A172 (cell line): ENCODE measurements at regions not wholly inside any gene's neighbourhood (a gene's known extent, or its start where the extent isn't known, plus 50 kb on each side); places are given as distances from the start of the nearest gene placed in this dataset.
"Not testable (repeated sequence)": the region's sequence is repeated elsewhere in the genome, so short reads cannot be mapped to it uniquely, and the experiment has no call there.

Source experiments
- DNase-seq: peaks from one replicate; pipeline ENCODE4 v3.0.0-alpha.2; 2015; ENCODE audit warnings: low spot score

- DNase-seq = peak; percentile 16
Measured at GRCh38 chr2:100703213-100703612, 116.7 kb upstream of the NPAS2 start.

DNA sequence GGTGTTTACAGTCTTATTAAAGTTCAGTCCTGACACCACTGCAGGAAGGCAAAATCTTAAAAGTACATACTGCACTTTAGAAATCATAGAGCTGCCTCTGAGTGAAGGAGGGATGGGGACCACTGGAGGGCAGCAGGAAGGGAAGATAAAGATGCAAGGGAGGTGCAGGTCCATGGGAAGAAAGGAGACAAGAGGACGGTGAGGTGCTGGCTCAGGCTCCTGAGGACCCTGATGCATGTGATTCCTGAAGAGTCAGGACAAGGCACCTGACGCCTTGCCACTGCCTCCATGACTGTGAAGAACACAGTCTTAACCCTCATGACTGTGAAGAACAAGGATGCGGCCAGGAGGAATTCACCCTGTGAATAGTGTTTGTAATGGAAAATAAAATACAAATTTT is 116.2 kb upstream of the NPAS2 start:
- no peak for DNase-seq

DNA sequence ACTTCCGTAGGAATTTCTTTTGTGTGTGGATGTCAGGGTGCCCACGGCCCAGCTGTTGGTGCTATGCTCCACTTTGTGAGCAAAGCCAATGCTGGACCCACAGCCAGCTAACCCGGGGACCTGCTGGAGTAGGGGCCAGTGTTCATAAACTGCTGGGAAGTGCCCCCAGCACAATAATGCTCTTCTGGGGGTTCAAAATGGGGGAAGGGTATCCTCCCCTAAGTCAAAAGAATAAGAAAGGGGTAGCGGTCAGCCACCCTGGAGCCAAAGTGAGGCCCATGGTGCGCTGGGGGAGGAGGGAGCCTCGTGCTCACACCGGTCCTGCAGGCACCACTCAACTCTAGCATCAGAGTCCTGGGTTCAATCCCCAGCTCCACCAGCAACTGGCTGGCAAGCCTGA is 115.8 kb upstream of the NPAS2 start:
- no peak for DNase-seq

- DNase-seq = no peak
Measured at GRCh38 chr2:100704711-100705110, 115.2 kb upstream of the NPAS2 start.

DNA sequence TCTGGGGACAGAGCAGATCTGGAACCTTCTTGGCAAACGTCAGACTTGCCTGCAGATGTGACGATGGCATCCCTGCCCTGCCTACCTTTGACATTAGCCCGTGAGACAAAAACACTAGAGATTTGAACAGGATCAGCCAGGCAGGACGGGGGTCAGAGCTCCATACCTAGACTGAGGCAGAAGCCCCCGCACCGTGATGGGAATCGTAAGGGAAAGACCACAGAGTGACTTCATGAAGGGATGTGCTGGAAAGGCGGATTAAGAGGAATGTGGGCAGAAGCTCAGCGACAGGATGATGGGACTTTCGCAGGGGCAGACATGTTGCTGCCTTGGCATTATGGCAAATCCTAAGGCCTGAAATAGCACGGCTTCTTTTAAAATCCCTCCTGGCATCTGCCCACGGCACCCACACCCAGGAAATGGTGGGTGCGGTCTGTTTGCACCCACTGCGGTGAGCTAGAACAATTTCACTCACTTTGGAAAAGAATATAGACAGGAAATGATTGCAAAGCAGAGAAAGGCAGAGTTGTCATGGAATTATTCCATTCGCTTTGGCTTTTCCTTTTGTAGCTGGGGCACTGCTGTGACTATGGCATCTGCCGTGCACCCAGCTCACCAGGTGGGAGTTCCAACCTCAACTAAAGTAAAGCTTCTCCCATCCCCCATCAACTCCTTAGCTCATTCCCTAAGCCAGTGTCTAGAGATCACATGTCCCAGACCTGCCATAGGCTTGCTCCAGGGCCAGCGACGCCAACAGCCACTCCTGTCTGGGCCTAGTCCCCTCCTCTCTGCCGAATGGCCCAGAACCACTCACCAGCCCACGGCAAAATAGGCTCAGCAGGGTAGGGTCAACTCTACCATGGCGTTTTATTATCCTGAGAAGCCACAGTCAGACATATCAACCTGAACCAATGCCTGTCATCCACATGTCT is 112.7 kb upstream of the NPAS2 start:
- DNase-seq = peak; percentile 61

DNA sequence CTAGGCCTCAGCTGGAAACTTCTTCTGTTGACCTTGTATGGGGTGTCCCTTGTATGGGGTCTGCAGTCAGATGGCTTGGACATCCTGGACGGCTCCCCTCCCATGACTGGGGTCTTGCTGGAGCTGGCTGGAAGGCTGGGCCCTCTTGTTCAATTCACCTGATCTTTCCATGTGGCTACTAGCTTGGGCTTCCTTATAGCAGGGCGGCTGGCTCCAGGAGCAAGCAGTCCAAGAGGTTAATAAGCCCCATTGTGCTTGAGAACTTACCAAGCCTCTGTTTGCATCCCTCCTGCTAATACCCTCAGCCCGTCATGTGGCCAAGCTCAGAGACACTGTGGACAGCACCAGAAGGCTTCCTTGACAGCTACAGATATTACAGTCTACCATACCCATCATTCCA is 111.6 kb upstream of the NPAS2 start:
- no peak for DNase-seq

DNA sequence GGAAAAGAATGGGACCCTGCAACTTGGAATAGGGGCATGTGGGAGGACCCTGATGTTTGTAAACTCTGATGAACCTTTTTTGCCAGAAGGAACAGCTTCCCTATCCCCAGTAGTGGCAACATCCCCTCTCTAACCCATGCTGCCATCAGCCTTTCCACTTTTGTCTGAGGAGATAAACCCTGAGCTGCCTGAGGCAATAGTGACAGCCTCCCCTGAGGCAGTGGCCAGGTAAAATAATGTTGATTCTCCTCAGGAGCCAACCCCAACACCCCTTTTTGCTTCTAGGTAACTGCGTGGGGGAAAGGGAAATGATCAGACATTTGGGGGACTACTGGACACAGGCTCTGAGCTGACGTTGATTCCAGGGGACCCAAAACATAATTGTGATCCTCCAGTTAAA is 106.8 kb upstream of the NPAS2 start:
- DNase-seq = no peak

GRCh38 chr2:100714396-100715010 is 105.4 kb upstream of the NPAS2 start:
- DNase-seq = not testable (repeated sequence)

DNA sequence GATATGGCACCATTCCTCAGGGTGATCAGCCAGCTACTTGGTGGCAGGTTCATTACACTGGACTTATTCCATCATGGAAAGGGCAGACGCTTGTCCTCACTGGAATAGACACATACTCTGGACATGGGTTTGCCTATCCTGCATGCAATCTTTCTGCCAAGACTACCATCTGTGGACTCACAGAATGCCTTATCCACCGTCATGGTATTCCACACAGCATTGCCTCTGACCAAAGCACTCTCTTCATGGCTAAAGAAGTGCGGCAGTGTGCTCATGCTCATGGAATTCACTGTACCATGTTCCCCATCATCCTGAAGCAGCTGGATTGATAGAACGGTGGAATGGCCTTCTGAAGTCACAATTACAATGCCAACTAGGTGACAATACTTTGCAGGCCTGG is 104.1 kb upstream of the NPAS2 start:
- not testable (repeated sequence) for DNase-seq

DNA sequence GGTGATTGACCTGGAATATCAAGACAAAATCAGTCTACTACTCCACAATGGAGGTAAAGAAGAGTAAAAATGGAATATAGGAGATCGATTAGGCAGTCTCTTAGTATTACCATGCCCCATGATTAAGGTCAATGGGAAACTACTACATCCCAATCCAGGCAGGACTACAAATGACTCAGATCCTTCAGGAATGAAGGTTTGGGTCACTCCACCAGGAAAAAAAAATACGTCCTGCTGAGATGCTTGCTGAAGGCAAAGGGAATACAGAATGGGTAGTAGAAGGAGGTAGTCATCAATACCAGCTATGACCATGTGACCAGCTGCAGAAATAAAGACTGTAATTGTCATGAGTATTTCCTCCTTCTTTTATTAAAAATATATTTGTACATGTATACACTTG is 103.4 kb upstream of the NPAS2 start:
- no peak for DNase-seq

GRCh38 chr2:100718065-100718629 is 101.8 kb upstream of the NPAS2 start:
- DNase-seq = no peak

DNA sequence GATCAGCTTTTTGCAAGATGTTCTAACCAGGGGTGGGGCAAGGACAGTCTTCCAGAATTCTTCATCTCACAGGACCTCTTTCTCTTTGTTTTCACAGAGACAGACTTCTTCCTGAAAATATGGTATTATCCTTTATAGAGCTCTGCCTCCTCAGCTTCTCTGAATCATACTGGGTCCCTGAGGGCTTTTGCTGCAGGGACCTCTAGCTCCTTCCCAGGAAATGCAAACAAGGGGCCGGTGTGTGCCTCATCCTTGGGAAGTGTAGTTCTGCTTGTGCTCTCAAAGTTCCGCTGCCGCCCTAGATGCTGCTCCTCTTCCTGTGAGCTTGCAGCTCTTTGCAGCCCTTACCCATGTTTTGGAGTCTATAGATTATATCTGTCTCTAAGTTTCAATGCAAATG is 99.5 kb upstream of the NPAS2 start:
- DNase-seq = no peak

GRCh38 chr2:100721693-100722092 is 98.2 kb upstream of the NPAS2 start:
- DNase-seq = no peak

DNA sequence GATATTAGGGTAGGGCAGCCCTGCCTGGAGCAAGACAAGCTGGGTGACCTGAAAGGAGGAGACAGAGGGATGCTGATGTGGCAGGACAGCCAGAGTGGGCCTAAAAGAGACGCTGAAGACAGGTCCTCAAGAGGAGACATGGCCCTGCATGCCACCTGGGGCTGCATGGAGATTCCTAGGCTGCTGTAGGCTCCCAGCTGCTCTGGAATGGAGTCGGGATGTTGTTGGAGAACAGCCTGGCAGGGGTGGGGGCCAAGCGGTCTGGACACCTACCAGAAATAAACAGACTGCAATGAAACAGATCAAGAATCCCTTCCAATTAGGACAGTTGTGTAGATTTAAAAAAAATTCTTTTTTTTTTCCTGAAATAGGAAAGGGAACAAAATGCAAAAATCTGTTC is 97.8 kb upstream of the NPAS2 start:
- no peak for DNase-seq

GRCh38 chr2:100726866-100727265 is 93.1 kb upstream of the NPAS2 start:
- DNase-seq = no peak

GRCh38 chr2:100730290-100730868 is 89.6 kb upstream of the NPAS2 start:
- DNase-seq = peak; percentile 51

DNA sequence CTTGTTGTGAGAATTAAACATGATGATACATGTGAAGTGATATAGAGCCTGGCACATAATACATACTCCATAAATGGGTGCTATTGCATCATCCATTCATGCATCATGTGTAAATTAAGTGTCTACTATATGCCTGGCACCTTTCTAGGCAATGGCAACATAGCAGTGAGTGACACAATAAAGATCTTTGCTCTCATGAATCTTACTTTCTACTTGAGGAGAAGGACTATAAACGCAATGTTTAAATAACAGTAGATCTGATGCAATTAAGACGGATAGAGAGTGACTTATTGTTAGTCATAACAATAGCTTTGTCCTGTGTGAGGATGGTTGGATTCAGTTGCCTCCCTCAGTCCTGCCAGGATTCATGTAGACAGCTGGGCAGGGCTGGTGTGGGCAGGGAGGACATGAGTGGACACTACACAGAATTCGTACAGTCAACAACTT is 88.4 kb upstream of the NPAS2 start:
- DNase-seq = peak; percentile 57

- DNase-seq = peak; percentile 68
Measured at GRCh38 chr2:100733391-100734187, 86.3 kb upstream of the NPAS2 start.

DNA sequence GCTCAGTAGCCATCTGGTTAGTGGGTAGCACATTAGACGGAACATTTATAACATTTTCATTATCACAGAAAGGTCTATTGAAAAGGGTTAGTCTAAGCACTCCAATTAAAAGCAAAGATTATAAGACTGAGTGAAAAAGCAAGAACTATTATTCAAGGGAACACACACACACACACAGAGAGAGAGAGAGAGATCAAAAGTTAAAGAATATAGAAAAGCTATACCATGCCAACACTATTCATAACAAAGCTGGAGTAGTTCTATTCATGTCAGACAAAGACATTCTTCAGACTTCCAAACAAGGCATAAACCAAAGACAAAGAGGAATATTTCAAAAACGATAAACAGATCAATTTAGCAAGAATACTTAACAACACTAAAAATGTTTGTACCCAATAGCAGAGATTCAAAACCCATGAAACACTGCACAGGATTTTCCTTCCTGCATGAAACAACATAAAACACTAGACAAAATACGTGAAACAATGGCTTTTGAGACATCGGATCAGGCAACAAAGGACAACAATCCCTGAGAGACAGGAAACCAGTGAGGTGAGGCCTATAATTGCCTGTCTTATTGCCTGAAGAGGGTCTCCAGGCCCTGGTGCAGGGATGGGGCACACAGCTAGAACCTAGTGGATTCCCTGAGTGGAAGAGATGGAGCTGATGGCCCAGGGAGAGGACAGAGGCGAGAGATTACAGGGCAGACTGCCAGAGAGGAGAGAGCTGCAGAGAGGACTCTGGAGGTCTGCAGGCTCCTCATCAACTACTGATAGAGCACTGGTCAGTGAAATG is 83.6 kb upstream of the NPAS2 start:
- DNase-seq = no peak

GRCh38 chr2:100739735-100740432 is 80.1 kb upstream of the NPAS2 start:
- DNase-seq = no peak
